ENCODE measurements at regions not wholly inside any gene's neighbourhood (a gene's known extent, or its start where the extent isn't known, plus 50 kb on each side); places are given as distances from the start of the nearest gene placed in this dataset.

DNA sequence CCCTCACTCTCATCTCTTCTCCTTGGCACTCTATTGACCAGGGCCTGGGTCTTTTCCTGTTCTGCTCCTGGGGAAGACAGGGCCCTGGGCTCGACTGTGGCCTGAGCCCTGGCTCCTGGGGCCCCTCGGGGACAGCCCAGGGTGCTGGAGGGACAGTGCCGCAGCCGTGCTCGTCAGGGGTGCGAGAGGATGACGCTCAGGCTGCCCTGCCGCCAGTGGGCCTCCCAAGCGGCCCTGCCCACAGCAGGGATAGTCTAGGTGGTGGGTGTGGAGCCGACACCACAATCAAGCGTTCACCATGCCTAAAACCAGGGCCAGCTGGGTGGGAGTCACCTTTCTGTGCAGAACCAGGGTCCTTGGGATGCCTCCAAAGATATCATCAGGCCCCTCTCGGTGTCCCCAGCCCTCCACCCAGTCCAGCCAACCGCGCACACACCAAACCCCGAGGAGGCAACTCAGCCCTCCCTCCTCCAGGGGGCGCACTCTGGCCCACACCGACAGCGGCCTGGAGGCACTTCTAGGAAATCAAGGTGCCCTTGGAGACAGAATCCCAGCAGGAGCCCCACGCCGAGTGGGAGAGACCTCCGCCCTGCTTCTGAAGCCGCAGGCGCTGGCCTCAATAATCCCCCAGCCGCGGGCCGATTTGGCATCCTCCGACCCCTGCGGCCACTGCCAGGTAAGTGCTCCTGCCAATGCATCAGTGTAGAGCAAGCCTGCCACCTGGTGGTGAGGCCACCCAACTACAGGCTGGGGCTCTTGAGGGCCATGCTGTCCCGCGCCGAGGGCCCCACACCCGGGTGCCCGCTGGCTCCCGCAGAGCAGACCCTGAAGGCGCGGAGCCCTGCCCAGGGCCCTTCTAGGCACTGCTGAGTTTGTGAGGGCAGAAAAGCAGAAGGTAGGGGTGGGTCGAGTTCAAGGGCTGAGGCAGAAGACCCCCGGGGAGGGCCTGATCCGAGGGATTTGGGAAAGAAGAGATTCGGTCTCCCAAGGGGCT, 496.4 kb downstream of the BUD13 start:
- peak; percentile 54 to 59 for DNase-seq

DNA sequence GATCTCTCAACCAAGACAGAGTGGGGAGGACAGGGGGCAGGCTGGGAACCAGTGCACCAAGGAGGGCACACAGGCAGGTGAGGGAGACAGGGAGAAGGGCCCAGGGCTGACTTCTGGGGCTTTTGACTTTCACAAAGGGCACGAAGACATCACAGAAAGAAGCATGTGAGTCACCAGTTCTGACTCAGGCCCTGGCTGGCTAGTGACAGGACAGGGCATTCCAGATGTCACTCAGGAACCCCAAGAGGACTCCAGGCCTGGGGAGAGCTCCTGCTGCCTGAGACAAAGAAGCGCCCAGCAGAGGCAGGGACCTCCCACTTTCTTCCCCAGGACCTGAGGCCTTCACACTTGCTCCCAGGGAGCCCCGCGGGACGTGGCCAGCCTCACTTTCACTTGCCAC, 497.2 kb downstream of the BUD13 start:
- DNase-seq = no peak

DNA sequence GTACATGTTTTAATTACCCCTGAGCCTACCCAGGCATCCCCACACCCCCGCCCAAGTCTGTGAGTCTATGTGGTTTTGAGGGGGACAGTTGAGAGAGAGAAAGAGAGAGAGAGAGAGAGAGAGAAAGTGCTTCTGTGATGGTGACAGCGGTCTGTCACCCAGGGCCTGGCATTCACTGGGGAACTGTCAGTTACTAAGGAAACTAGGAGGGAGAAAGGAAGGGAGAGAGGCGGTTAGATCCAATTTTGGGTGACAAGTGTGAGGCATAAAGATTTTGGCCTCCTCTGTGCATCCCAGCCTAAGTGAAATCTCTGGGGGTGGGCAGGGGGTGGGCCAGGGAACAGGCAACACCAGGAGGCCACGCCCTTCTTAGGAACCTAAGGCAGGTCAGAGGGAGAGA, 498.3 kb downstream of the BUD13 start:
- no peak for DNase-seq

DNA sequence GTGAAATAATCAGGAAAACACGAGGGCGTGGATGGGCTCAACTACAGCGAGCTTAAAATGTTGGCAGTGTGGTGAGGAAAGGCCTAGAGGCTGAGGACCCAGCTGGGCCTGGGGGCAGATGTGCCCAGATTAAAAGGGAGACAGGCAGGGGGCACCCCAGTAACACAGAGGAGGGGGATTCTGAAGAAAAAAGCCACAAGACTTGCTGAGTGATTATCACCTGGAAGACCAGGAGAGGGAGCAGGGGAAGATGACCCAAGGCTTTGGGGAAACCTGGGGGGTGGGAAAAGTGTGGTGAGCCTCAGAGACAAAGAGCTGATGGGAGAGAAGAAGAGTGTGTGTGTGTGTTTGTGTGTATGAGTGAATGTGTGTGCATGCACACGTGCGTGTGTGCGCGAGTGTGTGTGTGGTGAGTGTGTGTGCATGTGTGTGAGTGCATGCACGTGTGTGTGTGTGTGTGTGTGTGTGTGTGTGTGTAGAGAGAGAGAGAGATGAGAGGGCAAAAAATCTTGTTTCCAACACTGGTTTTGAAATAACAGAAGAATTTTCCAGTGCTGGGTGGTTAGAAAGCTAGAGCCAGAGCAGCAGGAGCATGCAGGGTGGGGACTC, 500.5 kb downstream of the BUD13 start:
- no peak for DNase-seq

DNA sequence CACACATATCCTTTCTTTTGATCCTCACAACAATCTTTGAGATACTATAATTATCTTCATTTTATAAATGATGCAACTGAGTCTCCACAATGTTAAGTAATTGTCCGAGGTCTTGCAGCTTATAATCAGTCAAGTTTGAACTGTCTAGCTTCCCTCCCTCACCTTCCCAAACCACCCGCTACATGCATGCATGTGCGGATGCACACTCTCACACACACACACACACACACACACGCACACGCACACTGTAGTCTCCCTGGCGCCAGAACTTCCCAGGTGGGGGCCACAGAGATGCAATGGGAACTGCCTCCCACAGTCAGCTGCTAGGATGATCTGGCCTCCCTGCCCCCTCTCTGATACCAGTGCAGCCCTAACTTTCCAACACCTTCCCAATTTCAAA, 501.3 kb downstream of the BUD13 start:
- DNase-seq = no peak

DNA sequence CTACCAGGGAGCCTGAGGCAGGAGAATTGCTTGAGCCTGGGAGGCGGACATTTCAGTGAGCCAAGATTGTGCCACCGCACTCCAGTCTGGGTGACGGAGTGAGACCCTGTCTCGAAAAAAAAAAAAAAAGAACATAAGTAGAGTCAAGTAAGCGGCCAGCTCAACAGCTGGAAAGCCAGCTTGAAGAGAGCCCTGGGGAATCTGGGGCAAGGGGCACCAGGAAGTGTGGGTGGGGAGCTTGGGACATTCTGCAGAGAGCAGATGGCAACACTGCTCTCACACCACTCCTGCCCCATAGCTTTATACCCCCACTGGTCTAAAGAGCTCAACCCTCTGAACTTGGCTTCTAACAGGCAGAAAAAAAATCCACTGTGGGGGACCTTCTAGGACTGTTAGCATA, 505.6 kb downstream of the BUD13 start:
- no peak for DNase-seq

DNA sequence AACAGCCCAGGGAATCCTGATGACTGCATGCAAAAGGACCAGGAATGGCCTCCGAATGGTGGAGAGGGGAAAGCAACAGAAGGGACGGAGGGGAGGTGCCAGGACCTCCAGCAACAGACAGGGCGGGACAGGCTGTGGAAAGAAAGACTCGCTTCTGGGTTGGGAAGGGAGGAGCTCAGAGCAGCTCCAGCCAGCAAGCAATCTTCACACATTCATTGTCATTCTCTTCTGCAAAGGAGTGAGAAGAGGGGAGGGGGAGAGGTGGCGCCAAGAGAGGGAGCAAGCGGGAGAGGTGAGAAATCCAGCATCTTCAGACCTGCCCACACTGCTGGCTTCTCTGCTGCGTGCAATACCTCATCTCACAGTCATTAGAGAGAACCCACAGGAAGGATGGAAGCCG, 509.0 kb downstream of the BUD13 start:
- DNase-seq = no peak

DNA sequence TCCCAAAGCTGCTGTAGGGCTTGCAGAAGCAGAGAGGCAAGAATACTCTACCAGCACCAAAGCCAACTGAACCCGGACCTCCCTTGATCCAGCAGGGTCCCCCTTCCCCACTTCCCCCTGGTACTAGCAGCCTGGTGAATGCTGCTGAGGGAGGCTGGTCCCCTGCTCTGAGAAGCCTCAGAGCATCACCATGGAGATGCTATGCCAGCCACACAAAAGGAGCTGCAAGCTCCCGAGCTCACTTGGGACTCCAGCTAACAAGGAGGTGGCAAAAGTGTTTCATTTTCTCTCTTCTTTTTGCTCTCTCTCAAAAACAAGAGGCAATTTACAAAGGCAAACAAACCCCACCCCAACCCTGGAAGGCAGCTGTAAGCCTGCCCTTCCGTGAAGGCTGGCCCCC, 509.8 kb downstream of the BUD13 start:
- DNase-seq = no peak

DNA sequence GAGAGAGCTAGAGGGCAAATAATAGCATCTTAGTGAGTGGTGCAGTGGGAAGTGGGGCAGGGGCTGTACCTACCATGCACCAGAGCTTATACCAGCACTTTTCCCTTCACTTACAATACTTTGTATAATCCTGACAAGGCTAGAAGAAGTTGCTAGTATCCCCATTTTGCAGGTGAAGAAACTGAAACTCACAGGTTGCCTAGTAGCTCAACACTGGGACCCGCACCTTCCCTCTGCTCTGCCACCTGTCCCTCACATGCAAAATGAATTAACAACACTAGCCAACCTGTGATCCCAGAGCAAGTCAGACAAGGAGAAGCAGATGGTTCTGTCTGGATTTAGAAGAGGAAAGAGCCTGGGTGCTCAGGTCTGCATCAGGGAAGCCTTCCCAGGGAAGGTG, 510.4 kb downstream of the BUD13 start:
- DNase-seq = no peak

DNA sequence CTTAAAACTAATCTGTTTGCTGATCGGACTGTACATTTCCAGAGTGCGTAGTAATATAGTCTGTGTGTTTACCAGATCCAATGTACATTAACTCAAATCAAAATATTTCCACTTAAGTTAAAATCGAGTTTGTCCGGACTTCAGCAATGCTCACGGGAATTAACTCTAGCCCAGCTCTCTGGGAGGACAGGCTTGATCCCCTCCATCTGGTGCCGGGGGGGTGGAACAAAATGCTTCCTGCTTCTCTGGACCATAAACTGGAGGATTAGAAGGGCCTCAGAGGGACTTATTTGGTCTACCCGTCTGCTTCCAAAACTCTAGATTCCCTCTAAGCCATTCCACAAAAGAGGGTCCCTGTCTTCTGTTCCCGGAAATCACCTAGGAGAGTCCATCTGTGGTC, 511.2 kb downstream of the BUD13 start:
- no peak for DNase-seq

DNA sequence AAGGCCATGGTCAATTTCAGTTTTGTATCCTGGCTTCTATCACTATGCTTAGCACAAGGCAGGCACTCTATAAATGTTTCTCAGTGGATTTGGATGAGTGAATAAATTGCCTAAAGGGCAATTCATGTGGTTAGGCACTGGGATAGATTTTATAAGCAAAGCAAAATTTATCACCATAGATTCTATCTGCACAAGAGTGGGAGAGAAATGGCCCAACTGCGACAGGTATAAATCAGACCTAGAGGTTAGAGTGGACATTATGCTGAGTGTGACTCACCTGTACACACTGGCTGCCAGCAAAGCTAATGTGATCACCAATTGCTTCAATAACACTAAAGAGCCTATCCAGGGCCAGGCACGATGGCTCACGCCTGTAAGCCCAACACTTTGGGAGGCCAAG, 514.0 kb downstream of the BUD13 start:
- no peak for DNase-seq

DNA sequence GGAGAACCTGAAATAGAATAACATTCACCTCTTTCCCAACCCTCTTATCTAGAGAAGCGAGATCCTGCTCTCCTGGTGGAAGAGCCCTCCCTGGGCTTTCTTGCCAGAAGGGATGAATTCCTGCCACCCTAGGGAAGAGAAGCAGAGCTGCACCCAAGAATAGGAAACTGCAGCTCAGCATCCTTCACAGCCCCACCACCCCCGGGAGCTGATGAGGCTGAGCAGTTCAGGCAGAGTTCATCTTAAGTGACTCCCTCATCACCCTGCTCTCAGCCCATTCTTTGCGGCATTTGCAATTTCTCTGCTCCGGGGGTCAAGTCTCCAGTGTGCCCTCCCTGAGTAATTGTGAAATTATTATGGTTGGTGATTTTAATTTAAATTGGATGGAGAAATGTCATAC, 514.9 kb downstream of the BUD13 start:
- no peak for DNase-seq

DNA sequence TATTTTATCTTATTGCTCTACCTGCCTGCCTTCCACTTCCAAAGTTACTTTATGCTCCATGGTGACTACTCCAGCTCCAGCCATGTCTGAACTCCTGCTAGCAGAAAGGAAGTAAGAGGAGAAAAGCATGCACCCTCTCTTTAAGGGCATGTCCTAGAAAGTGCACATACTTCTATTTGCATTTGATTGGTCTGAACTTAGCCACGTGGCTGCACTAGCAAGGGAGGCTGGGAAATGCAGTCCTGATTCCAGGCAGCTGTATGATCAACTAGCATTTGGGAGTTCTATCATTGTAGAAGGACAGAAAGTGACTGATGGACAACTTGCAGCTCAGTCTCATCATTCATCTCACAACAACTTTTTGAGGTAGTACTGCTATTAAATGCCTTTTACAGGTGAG, 515.7 kb downstream of the BUD13 start:
- no peak for DNase-seq

DNA sequence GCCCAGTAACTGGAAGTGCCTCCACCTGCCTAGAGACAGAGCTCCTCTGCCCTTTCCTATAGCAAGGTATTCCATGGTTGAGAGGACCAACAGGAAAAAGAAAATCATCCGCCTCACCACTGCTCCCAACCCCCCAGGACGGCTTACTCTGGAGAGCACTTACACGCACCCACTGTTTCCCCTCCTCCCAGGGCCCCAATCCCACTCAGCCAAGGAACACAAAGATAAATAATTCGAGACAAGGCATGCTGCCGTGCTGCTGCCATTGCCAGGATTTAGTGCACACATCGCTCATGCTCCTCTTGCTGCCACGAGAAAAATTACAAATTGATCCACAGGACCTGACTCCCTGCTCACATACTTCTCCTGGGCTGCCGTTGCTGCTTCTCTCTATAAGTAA, 516.6 kb downstream of the BUD13 start:
- DNase-seq = no peak

DNA sequence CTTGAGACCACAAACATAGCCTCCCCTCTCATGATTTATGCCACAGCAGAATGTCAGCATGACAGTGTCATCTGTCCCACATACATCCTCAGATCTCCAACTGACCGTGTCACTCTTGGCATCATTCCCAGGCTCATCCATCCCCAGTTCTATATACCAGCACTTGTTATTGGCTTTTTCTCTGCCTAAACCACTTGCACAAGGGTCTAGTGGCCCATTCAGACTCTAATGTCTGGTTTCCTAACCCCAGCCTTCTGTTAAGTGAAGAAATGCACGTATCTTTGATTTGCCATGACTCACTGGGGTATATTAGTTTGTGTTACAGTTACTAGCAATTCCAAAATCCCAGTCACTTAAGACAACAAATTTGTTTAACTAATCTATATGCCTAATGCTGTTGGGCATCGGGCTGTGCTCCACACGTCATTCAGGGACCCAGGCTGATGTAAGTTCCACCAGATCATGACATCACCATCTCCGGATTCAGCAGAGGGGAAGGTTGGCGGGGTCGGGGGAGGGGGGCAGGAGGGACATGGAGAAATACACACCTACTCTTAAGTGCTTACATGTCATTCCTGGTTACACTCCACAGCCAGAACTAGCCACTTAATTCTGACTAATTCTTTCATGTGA, 517.4 kb downstream of the BUD13 start:
- no peak for DNase-seq

DNA sequence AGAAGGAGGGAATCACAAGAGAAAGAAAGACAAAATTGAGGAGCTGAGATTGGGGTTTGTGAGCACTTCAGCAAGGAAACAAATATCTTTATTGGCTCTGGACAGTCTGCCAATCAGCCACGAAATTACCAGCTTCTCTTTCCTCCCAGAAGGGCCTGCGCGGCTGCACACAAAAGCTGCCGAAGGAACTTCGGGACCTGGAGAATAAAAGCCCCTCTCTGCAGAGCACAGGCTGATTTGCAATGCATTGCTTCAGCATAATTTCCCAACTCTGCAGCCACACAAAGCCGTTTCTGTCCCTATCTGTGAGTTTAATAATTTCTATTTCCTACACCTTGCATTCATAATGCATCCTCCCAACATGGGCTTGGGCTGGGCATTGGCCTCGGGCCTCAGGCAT, 522.6 kb downstream of the BUD13 start:
- no peak for DNase-seq

DNA sequence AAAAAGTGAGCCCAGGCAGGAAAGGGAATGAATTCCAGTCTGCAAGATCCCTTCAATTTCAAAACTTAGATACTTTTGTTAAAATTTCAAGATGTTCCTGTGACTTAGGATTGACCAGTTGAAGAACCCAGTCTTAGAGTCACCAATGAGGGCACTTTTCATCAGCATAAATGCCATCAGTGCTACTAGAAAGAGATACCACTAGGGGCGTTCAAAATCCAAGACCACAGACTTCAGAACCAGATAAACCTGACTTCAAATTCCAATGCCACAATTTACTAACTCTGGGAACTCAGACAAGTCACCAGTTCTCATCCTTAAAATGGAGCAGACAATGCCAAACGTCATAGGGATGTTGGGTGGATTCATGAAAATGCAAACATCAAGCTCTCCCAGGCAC, 523.2 kb downstream of the BUD13 start:
- no peak for DNase-seq

DNA sequence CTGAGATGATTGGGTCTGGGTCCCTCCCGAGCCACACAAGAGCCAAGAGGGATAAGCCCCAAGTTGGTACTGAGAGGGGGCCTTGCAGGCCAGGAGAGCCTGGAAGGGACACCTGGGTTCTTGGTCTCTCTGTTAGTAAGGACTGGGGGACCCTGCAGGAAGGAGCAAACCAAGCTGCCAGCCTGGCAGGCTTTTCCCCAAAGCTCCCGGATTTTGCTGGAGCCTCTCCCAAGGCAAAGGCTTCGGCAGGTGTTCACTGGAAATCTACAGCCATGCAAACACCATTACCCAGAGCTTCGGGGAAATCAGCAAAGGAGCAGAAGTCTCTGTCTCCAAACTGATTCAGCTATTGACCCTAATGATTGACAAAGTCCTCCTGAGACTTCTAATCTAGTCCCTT, 527.9 kb downstream of the BUD13 start:
- DNase-seq = no peak

DNA sequence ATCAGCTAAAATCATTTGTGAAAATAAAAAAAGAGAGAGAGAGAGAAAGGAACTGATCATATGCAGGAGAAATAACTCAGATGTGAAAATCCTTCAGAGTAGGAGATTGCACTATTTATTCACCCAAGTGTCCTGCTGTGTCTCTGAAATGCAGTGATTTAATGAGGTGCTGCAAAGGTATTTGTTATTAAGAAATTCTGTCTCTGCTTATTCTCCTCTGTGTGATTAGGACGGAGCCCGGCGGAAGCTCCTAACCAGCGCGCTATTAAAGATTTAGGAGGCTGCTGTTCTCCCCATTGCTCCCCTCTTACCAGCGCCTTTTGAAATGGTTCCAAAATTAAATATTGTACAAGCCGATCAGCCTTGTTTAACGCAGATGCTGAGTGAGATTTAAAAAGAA, 528.3 kb downstream of the BUD13 start:
- DNase-seq = no peak

DNA sequence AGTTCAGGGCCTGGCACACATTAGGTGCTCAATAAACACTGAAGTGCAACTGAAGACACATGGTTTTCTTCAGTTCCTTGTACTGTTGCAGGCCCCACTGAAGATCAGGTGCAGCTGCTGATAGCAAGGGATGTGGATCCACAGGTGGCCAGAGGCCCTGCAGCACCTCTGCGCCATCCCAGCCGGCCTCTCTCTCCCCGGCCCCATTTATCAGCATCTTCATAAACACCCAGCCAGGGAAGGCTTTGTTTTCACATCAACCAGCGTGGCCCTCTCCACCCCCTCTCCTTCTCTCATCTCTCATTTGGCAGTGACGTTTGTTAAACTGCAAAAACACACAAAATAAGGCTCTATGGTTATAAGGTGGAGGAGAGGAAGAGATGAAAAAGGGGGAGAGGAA, 528.8 kb downstream of the BUD13 start:
- no peak for DNase-seq

DNA sequence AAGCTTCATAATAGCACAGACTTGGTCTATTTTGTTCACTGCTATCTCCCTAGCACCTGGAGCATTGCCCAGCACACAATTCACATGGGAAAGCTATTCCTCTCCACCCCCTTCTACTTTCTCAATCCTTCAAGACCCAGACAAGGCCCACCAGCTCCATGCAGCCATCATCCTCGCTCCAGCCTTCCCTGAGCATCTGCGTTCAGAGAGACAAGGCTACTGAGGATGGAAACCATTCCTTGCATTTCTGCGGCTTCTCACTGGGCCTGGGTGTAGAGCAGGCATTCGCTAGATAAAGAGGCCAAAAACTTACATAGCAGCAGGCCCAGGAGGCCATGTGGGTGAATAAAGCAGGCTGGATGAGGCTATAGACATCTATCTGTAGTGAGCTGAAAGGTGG, 530.8 kb downstream of the BUD13 start:
- DNase-seq = no peak

DNA sequence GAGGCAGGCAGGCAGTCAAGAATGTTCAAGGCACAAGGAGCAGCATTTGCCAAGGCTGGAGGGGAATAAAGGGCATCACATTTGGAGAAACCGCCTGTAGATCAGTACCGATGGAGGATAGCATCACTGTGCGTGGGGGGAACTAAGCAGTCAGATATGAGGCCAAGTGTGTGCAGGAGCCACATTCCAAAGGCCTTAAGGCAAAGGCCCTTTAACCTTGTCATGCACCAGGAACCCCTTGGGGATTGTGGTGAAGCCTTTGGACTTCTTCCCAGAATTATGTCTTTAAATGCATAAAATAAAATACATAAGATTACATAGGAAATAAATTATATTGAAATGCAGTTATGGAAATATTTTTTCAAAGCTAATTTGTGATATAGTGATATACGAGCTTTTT, 532.1 kb downstream of the BUD13 start:
- DNase-seq = no peak

DNA sequence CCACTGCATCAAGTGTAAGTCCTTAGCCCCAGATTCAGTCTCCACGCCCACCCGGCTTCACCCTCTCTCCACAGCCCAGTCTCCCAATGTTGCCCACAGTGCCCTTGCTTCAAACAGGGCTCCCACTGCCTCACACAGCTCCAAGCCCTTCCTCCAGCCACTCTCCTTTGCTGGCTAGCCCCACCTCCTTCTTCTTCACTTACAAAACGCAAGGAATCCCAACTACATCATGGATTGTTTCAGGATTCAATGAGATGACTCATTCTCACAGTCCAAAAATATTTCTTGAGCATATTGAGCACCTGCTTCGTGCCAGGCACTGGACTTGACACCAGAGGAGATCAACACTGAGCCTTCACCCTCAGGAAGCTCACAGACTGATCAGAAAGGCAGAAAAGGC, 533.5 kb downstream of the BUD13 start:
- no peak for DNase-seq

DNA sequence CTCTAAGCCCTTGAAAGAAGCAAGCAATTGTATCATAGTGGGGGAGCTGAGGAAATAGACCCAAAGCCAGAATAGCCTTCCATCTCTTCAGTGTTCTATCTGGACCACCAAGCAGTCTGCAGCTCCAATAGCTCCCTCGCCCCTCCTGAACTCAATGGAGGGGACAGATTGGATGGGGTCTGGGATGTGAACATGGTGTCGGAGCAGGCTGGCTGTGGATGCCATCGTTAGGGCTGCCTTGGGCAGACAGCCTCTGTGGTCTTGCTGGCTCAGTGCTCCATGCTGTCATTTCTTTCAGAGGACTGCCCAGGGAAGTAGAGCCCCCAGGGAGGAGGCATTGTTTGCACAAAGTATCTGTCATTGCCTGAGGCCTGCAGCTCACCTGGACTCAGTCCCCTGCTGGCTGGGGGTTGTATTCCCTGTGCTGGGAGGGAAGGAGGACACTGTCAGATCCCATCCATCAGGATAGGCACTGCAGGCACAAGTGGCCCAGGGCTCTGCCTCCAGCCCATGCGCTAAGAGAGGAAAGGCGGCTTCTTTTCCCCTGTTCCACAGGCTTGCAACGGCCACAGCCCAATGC, 537.7 kb downstream of the BUD13 start:
- DNase-seq = no peak

Data from activated CD4-positive, alpha-beta T cell treated with anti-CD3 and anti-CD28 coated beads, Interleukin-2, amount 50 U/mL, for 4 hours (primary cell).